A549 (cell line): ENCODE measurements at regions not wholly inside any gene's neighbourhood (a gene's known extent, or its start where the extent isn't known, plus 50 kb on each side); places are given as distances from the start of the nearest gene placed in this dataset.

Experiments used
- ATAC-seq, 2 experiments: fragments of 200-7000 bp in 1 of 2; fragments of >200 bp in 1 of 2; cut with Nextera tagmentation in 1 of 2; cut with Tn5 transposase in 1 of 2; 3 replicates each; pipeline versions ENCODE4 v1.8.0 to v1.9.1; 2018 to 2020; ENCODE audit warnings: mild to moderate bottlenecking in 1 of 2, moderate library complexity in 1 of 2
- CTCF ChIA-PET: fragments of 300-600 bp; sonication (Branson Sonifier 250); formaldehyde crosslinking; extraction: SDS; loops from one replicate; lab custom pipeline; 2021; ENCODE audit warnings: antibody characterized with exemption, inconsistent platforms; lab: Yijun Ruan, JAX
- POLR2A ChIA-PET: fragments of 350-600 bp; formaldehyde crosslinking; extraction: SDS; loops from one replicate; lab custom pipeline; 2021; ENCODE audit warnings: antibody characterized with exemption, inconsistent platforms; lab: Yijun Ruan, JAX
- DNase-seq, 2 experiments: peaks; one replicate each; pipeline versions ENCODE4 v3.0.0 to v3.0.0-alpha.2; 2011 to 2016; ENCODE audit warnings: low read depth in 1 of 2, low spot score in 1 of 2
- FAIRE-seq: peaks from 2 replicates; lab custom pipeline; 2011; peaks lifted over from hg19 to GRCh38; lab: Jason Lieb, UNC
- H3K27ac ChIP-seq, 2 experiments: fragments of >200 bp; sonication (Bioruptor Twin); formaldehyde crosslinking; 3 replicates each; pipeline ENCODE4 v1.5.1; 2016 to 2017
- H3K4me1 ChIP-seq: fragments of >200 bp; sonication (Bioruptor Twin); formaldehyde crosslinking; 3 replicates; pipeline ENCODE4 v1.6.1; 2016
- H3K4me2 ChIP-seq: fragments of >200 bp; sonication (Bioruptor Twin); formaldehyde crosslinking; 3 replicates; pipeline ENCODE4 v1.6.1; 2016
- H3K4me3 ChIP-seq: fragments of >200 bp; sonication (Bioruptor Twin); formaldehyde crosslinking; 3 replicates; pipeline ENCODE4 v1.5.1; 2016
- H3K9me3 ChIP-seq: fragments of >200 bp; sonication (Bioruptor Twin); formaldehyde crosslinking; 3 replicates; pipeline ENCODE4 v1.6.1; 2016
- BCL3 ChIP-seq: fragments of >200 bp; sonication (Bioruptor Twin); formaldehyde crosslinking; IDR thresholded peaks from 3 replicates; pipeline ENCODE4 v1.6.1; 2016
- CBX2 ChIP-seq: fragments of 200-600 bp; sonication (generic); IDR thresholded peaks from 2 replicates; pipeline ENCODE4 v1.6.1; 2016; ENCODE audit warnings: low read depth, mild to moderate bottlenecking, borderline replicate concordance
- CBX8 ChIP-seq: fragments of 200-600 bp; sonication (generic); IDR thresholded peaks from 2 replicates; pipeline ENCODE4 v1.6.1; 2016
- CEBPB ChIP-seq, 2 experiments: fragments of >200 bp in 1 of 2; sonication (Bioruptor Twin) in 1 of 2; formaldehyde crosslinking in 1 of 2; IDR thresholded peaks; 2 replicates each; pipeline ENCODE4 v1.6.1; 2012 to 2016
- CHD4 ChIP-seq: fragments of 200-600 bp; sonication (generic); IDR thresholded peaks from 2 replicates; pipeline ENCODE4 v1.6.1; 2016; ENCODE audit warnings: antibody characterized with exemption, mild to moderate bottlenecking, borderline replicate concordance
- EHF ChIP-seq: fragments of 250-450 bp; sonication (Bioruptor Pico); IDR thresholded peaks from 2 replicates; pipeline ENCODE4 v1.5.0; 2020; ENCODE audit warnings: mild to moderate bottlenecking
- FOSL2 ChIP-seq, 2 experiments: fragments of 450-650 bp in 1 of 2; fragments of >200 bp in 1 of 2; sonication (Bioruptor Twin) in 1 of 2; formaldehyde crosslinking; IDR thresholded peaks; 2 replicates each; pipeline versions ENCODE4 v1.5.0 to v1.6.1; 2016 to 2020; ENCODE audit warnings: mild to moderate bottlenecking in 1 of 2, moderate library complexity in 1 of 2
- FOXS1 ChIP-seq: fragments of 250-450 bp; sonication (Bioruptor Pico); IDR thresholded peaks from 2 replicates; pipeline ENCODE4 v1.5.0; 2020; ENCODE audit warnings: mild to moderate bottlenecking, moderate library complexity
- HEYL ChIP-seq: fragments of 250-450 bp; sonication (Bioruptor Pico); IDR thresholded peaks from 2 replicates; pipeline ENCODE4 v1.8.0; 2021; ENCODE audit warnings: mild to moderate bottlenecking, moderate library complexity
- HOXA7 ChIP-seq: fragments of 250-450 bp; sonication (Bioruptor Pico); IDR thresholded peaks from 2 replicates; pipeline ENCODE4 v1.5.0; 2020; ENCODE audit warnings: mild to moderate bottlenecking, moderate library complexity
- HOXB13 ChIP-seq: fragments of 250-450 bp; sonication (Bioruptor Pico); IDR thresholded peaks from 2 replicates; pipeline ENCODE4 v1.5.0; 2020; ENCODE audit warnings: low read depth, mild to moderate bottlenecking, moderate library complexity
- MAFK ChIP-seq: fragments of 450-650 bp; IDR thresholded peaks from 2 replicates; pipeline ENCODE4 v1.6.1; 2014; ENCODE audit not compliant: partially characterized antibody
- MAX ChIP-seq: IDR thresholded peaks from 2 replicates; pipeline ENCODE4 v1.6.1; 2012
- MAZ ChIP-seq: fragments of 150-350 bp; IDR thresholded peaks from 2 replicates; pipeline ENCODE4 v1.6.1; 2014; ENCODE audit warnings: antibody characterized with exemption, low read depth, low read length, borderline replicate concordance
- MYC ChIP-seq: IDR thresholded peaks from 2 replicates; pipeline ENCODE4 v1.6.1; 2012; ENCODE audit warnings: mild to moderate bottlenecking, inconsistent platforms, low read length, improper control_type of control experiment, borderline replicate concordance
- PBX3 ChIP-seq: IDR thresholded peaks from 2 replicates; pipeline ENCODE4 v1.6.1; 2012
- PHF8 ChIP-seq: fragments of 200-600 bp; sonication (generic); IDR thresholded peaks from 2 replicates; pipeline ENCODE4 v1.6.1; 2016; ENCODE audit warnings: low read depth, mild to moderate bottlenecking, antibody characterized with exemption, moderate library complexity, borderline replicate concordance
- REST ChIP-seq: fragments of 200-600 bp; sonication (generic); IDR thresholded peaks from 2 replicates; pipeline ENCODE4 v1.6.1; 2016; ENCODE audit warnings: antibody characterized with exemption, mild to moderate bottlenecking, moderate library complexity
- SMC3 ChIP-seq: fragments of >200 bp; sonication (Bioruptor Twin); formaldehyde crosslinking; IDR thresholded peaks from 3 replicates; pipeline ENCODE4 v1.6.1; 2018; ENCODE audit warnings: inconsistent platforms
- TP53 ChIP-seq: fragments of 250-450 bp; sonication (Bioruptor Pico); IDR thresholded peaks from 2 replicates; pipeline ENCODE4 v1.5.0; 2021; ENCODE audit warnings: mild to moderate bottlenecking, moderate library complexity
- WGBS: methylation state at CpG from one replicate; pipeline ENCODE4 v1.1.6; 2017; ENCODE audit errors: missing lambda C conversion rate; 5-methylcytosine and 5-hydroxymethylcytosine counted together

- Histone ChIP-seq H3K4me1 (no peaks in the 10 kb centered on the region), H3K4me2 (no peak overlapping the region), H3K27ac (no peak overlapping the region), H3K9me3 (no peaks in the 10 kb centered on the region), H3K4me3 (no peak overlapping the region)
- ChIA-PET CTCF (interaction anchor here (1.3 kb wide), 1 partner anchor 24 kb away, joined by 3 read pairs; no protein-coding TSS in a partner anchor), POLR2A (no interaction called here)
- 100% methylated on average over 1 of the region's 1 CpG for WGBS
- TF ChIP-seq CHD4 = no peak
- no peak for TF ChIP-seq MAFK
- TF ChIP-seq FOSL2 (IDR thresholded peaks at IDR 0.05) = no peak
- TF ChIP-seq FOSL2 (CRISPR knock-in tag; IDR thresholded peaks at IDR 0.05) = no peak
- TF ChIP-seq PHF8 = no peak
- no peak for TF ChIP-seq SMC3
- no peak for TF ChIP-seq MYC
- no peak for TF ChIP-seq HOXA7 (CRISPR knock-in tag)
- TF ChIP-seq BCL3 = no peak
- DNase-seq (no peak), ATAC-seq (no peak), FAIRE-seq (no peak)
These were observed 86.4 kb upstream of the FN1 start for GRCh38 chr2:215522237-215522636.

- FAIRE-seq = no peak
- no peak for ATAC-seq
- Histone ChIP-seq H3K4me3 (no peak overlapping the region), H3K9me3 (no peaks in the 10 kb centered on the region), H3K4me1 (no peaks in the 10 kb centered on the region), H3K27ac (no peak overlapping the region), H3K4me2 (no peak overlapping the region)
- DNase-seq = no peak
- POLR2A ChIA-PET = interaction anchor here (0.8 kb wide), 1 partner anchor 9 kb away, joined by 4 read pairs; no protein-coding TSS in a partner anchor
- TF ChIP-seq MAZ = no peak
- TF ChIP-seq CEBPB (IDR thresholded peaks at IDR 0.05) = no peak
- CTCF ChIA-PET = no interaction called here
- WGBS = 81% methylated on average over 3 of the region's 3 CpGs
These were observed 85.2 kb upstream of the FN1 start for GRCh38 chr2:215521031-215521430.

DNA sequence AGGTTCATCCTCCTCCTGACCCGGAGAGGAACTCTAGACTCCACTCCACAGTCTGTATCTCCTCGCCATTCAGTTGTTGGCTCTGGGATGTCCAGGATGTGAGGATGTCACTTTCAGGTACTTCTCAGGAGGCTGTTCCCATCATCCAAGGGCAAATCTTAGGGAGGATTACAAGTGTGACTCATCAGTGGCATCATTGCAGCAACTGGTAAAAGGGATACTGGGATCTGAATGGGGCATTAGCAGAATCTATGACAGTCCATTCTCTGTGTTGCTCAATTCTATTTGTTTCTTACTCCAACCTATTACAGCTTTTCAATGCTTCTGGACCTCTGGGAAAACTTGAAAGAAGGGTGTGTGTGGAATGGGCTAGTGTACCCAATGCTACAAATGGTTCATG is 81.5 kb upstream of the FN1 start:
- FAIRE-seq = no peak
- no peak for TF ChIP-seq CHD4
- no peak for TF ChIP-seq CBX8
- no peak for TF ChIP-seq EHF (CRISPR knock-in tag)
- TF ChIP-seq FOXS1 (CRISPR knock-in tag) = no peak
- TF ChIP-seq MAX = no peak
- no peak for TF ChIP-seq HEYL (CRISPR knock-in tag)
- TF ChIP-seq REST = no peak
- no peak for TF ChIP-seq TP53 (CRISPR knock-in tag)
- no peak for TF ChIP-seq PBX3
- no peak for TF ChIP-seq HOXB13 (CRISPR knock-in tag)
- TF ChIP-seq CBX2 = no peak
- no peak for TF ChIP-seq MAZ
- TF ChIP-seq, all 56 proteins: peak for 0
- DNase-seq = no peak
- Histone ChIP-seq H3K4me2 (no peak overlapping the region), H3K4me3 (no peak overlapping the region), H3K27ac (no peak overlapping the region), H3K4me1 (no peaks in the 10 kb centered on the region), H3K9me3 (no peaks in the 10 kb centered on the region)
- ChIA-PET CTCF (no interaction called here), POLR2A (no interaction called here)
- 81% methylated on average over 2 of the region's 2 CpGs for WGBS
- no peak for ATAC-seq
